ENCODE measurements at regions not wholly inside any gene's neighbourhood (a gene's known extent, or its start where the extent isn't known, plus 50 kb on each side); places are given as distances from the start of the nearest gene placed in this dataset.

GRCh38 chr12:116358893-116359761 lies 81.6 kb upstream of the MED13L start:
- DNase-seq (peak; percentile 83 to 93), ATAC-seq (peak; percentile 97)
- intact Hi-C loops (cut with DNase I, micrococcal nuclease), result no loop called here

DNA sequence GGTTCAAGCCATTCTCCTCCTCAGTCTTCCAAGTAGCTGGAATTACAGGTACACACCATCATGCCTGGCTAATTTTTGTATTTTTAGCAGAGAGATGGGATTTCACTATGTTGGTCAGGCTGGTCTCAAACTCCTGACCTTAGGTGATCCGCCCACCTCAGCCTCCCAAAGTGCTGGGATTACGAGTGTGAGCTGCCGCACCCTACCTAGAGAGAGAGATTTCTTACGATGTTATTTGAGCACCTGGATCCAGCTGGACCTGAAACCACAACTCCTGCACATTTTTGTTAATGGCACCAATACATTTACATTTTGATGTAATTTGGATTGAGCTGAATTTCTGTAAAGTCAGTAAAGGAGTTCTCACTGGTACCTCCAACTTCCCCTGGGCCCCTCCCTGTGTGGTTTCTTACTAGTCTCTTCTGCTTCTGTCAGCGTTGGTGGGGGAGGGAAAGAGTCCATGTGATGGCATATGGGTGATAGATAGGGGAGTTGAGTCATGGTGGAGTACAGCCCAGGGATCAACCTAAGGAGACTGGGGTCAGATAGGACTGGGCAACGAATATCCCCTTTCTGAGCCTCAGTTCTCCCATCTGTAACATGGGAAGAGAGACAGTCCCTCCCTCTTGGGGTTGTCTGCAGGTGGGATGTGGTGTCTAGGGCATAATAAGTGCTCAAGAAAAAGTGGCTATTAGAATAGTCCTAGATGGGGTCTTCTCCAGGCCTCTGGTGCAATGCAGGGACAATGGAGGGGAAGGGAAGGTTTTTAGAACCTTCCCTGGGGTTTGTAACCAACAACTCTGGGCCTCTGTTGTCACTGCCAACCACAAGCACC lies 83.3 kb upstream of the MED13L start:
- ATAC-seq, result no peak
- DNase-seq, result no peak

GRCh38 chr12:116361414-116362223 lies 84.1 kb upstream of the MED13L start:
- peak in 1 of 2 donors; percentile 45 for DNase-seq
- no peak for ATAC-seq
- intact Hi-C loops (cut with DNase I, micrococcal nuclease), result no loop called here

More for the DNA sequence above, 83.3 kb upstream of the MED13L start:
- intact Hi-C loops (cut with DNase I, micrococcal nuclease), result no loop called here

GRCh38 chr12:116365114-116365513 lies 87.6 kb upstream of the MED13L start:
- ATAC-seq (peak; percentile 54), DNase-seq (no peak)

DNA sequence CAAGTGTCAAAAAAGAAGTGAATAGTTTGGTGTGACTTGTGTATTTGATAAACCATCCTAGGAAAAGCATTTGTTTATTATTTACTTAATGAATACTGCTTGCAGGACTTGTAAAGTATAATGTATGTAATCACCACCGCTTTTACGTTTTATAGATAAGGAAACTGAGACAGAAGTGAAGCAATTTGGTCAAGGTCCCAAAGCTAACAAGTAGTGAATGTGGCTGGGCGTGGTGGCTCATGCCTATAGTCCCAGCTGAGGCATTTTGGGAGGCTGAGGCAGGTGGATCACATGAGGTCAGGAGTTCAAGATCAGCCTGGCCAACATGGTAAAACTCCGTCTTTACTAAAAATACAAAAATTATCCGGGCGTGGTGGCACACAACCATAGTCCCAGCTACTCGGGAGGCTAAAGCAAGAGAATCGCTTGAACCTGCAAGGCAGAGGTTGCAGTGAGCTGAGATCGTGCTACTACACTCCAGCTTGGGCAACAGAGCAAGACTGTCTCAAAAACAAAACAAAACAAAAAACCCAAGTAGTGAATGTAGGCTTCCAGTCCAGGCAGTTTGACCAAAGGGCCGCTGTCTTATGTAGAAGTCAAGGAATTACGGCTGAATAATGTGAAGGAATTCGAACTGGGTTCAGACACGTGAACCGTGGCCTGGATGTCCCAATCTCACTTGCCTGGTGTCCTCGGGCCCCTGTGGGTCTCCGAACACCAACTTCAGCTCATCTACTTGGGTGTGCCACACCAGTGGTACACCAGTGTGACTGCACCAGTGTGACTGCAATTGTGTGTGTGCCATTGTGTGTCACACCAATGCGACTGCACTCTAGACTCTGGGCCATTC lies 88.3 kb upstream of the MED13L start:
- DNase-seq (no peak), ATAC-seq (peak; percentile 38)
- intact Hi-C loops (cut with DNase I, micrococcal nuclease), result no loop called here

More at GRCh38 chr12:116365114-116365513, 87.6 kb upstream of the MED13L start:
- intact Hi-C loops (cut with DNase I, micrococcal nuclease), result no loop called here

GRCh38 chr12:116366456-116366776 lies 88.9 kb upstream of the MED13L start:
- intact Hi-C loops (cut with DNase I, micrococcal nuclease), result no loop called here
- DNase-seq, result peak in 1 of 2 donors; percentile 41
- ATAC-seq, result peak; percentile 53

DNA sequence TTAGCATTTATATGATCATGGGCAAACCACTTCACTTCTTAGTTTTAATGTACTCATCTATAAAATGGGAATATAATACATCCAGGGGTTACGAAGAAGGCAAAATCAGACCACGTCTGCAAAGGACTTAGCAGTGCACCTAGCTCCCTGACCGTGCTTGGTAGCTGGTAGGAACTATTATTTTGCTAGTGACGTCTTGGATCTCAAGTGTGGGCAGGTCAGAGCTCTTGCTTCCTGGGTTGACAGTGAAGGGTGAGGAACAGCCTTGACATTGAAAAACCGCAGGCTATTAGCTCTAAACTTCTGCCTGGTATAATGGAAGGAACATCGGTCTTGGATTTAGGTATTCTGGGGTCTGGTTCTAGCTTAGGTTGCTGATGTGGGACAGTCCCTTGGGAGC lies 89.3 kb upstream of the MED13L start:
- intact Hi-C loops (cut with DNase I, micrococcal nuclease), result no loop called here
- DNase-seq (no peak), ATAC-seq (no peak)

DNA sequence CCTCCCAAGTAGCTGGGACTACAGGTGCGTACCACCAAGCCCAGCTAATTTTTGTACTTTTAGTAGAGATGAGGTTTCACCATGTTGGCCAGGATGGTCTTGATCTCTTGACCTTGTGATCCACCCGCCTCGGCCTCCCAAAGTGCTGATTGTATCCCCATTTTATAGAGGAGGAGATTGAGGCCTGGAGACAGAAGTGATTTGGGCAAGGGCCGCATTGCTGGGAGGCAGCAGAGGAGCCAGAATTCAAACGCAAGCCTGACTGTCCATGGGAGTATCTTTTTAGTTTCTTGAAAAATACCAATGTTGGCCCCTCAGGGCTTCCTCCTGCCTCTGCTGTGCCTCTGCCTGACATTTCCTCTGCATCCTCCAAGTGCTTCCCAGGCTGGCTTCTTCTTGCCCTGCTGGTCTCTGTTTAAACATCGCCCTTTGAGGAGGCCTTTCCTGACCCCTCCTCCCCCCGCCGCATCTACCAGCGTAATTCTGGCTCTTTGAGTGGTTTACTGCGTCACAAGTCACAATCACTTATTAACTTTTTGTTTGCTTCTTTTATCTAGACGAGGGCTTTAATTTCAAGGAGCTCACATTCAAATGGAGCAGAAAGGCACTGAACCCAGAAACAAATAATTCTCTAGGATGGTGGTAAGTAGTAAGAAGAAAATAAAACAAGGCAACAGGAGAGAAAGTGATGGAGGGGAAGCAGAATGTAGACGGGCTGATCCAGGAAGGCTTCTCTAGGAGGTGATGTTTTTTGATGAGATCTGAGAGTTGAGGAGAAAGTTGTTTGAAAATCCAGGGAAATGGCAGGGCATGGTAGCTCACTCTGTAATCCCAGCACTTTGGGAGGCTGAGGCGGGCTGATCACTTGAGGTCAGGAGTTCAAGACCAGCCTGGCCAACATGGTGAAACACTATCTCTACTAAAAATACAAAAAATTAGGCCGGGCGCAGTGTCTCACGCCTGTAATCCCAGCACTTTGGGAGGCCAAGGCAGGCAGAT lies 91.0 kb upstream of the MED13L start:
- intact Hi-C loops (cut with DNase I, micrococcal nuclease), result no loop called here
- DNase-seq (peak; percentile 58 to 78), ATAC-seq (peak; percentile 88)

DNA sequence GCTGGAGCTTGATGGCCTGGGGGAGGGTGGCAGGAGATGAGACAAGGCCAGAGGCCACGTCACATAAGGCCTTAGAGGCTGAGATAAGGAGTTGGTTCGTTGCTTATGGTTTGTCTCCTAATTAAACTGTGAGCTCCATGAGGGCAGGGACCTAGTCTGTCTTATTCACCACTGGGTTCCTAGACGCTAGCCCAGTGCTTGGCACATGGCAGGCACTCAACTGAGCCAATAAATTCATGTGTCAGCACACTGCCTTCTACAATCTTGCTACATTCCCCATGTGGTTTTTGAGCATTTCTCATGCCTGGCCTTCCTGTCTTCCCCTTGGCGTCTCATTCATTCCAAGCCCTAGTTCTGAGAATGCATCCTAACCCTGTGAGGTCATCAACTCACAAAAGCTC lies 92.5 kb upstream of the MED13L start:
- DNase-seq, result no peak
- ATAC-seq, result no peak
- intact Hi-C loops (cut with DNase I, micrococcal nuclease), result no loop called here

GRCh38 chr12:116370886-116371580 lies 93.5 kb upstream of the MED13L start:
- no peak for ATAC-seq
- DNase-seq, result no peak
- intact Hi-C loops (cut with DNase I, micrococcal nuclease), result no loop called here

DNA sequence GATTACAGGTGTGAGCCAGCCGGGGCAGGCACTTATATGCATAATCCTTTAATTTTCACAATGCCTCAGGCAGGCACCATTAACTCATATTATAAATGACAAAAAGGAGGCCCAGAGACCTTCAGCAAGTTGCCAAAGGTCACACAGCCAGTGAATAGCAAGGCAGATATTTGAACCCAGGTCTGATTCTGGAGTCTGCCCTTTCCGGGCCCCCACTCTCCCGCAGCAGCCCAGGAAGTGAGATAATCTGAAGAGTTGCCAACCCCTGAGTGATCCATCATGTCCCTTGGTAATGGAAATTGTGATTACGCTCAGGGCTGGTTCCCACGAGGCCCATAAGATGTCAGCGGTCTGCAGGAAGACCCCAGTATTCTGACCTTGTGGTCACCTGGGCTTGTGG lies 95.3 kb upstream of the MED13L start:
- ATAC-seq, result no peak
- intact Hi-C loops (cut with DNase I, micrococcal nuclease), result no loop called here
- no peak for DNase-seq

DNA sequence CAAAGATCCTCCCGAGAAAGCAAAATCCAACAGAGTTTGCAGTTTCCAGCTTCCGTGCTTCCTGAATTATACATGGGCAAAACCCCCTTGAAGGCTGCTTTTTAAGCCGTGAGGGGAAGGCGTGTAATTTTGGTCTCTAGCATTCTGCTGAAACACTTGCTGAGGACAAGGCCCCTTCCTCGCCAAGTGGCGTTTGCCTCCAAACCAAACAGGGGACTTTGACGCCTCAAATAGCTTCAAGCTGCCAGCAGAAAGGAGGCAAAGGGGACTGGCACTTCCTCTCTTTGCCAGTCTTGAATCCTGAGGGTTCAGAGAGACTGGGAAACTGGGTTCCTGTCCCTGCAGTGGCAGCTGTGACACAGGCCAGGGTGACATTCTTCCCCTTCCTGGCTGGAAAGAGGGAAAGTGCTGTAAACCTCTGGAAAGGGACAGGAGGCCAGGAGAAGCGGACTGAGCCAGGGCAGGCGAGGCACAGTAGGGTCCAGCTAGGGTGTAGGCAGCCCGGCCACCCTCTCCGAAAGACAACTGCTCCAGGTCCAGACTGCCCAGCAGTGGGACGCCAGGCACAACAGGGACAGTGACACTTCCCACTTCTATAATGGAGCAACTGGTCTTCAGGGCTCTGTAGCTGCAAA lies 96.2 kb upstream of the MED13L start:
- DNase-seq (no peak), ATAC-seq (no peak)
- intact Hi-C loops (cut with DNase I, micrococcal nuclease), result no loop called here

- no peak for ATAC-seq
- intact Hi-C loops (cut with DNase I, micrococcal nuclease), result no loop called here
- no peak for DNase-seq
These were observed 96.7 kb upstream of the MED13L start for GRCh38 chr12:116374207-116374606.

DNA sequence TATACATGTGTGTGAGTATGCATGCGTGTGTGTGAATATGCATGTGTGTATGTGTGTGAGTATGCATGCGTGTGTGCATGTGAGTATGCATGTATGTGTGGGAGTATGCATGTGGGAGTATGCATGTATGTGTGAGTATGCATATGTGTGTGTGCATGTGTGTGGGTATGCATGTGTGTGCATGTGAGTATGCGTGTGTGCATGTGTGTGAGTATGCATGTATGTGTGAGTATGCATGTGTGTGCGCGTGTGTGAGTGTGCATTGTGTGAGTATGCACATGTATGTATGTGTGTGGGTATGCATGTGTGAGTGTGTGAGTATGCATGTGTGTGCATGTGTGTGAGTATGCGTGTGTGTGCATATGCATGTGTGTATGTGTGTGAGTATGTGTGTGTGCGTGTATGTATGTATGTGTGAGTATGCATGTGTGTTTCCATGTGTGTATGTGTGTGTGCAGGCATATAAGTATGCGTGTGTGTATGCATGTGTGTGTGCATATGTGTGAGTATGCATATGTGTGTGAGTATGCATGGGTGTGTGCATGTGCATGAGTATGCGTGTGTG lies 97.9 kb upstream of the MED13L start:
- ATAC-seq (no peak), DNase-seq (no peak)
- intact Hi-C loops (cut with DNase I, micrococcal nuclease), result no loop called here

- no peak for ATAC-seq
These were observed 99.1 kb upstream of the MED13L start for GRCh38 chr12:116376354-116377193.

More at GRCh38 chr12:116376354-116377193, 99.1 kb upstream of the MED13L start:
- intact Hi-C loops (cut with DNase I, micrococcal nuclease), result no loop called here
- no peak for DNase-seq

Measured in left colon (tissue), 2 donors.